Fibroblast of skin of scalp (primary cell): ENCODE measurements at regions not wholly inside any gene's neighbourhood (a gene's known extent, or its start where the extent isn't known, plus 50 kb on each side); places are given as distances from the start of the nearest gene placed in this dataset.

Experiments used
- DNase-seq: peaks from one replicate; pipeline ENCODE4 v3.0.0-alpha.2; 2013

- peak; percentile 30 for DNase-seq
Observed at GRCh38 chr2:19675856-19676460, 225.8 kb downstream of the TTC32 start.

GRCh38 chr2:19675003-19675629, 226.7 kb downstream of the TTC32 start:
- DNase-seq: peak; percentile 27

GRCh38 chr2:19674051-19675002, 227.5 kb downstream of the TTC32 start:
- DNase-seq: peak; percentile 90

GRCh38 chr2:19673213-19673791, 228.5 kb downstream of the TTC32 start:
- peak; percentile 90 for DNase-seq

- no peak for DNase-seq
Observed at GRCh38 chr2:19671916-19672315, 229.9 kb downstream of the TTC32 start.

GRCh38 chr2:19671311-19671710, 230.5 kb downstream of the TTC32 start:
- no peak for DNase-seq

- DNase-seq: no peak
Observed at GRCh38 chr2:19670303-19670702, 231.5 kb downstream of the TTC32 start.

- DNase-seq: no peak
Observed at GRCh38 chr2:19669559-19669958, 232.2 kb downstream of the TTC32 start.

- DNase-seq: no peak
Observed at GRCh38 chr2:19669126-19669525, 232.7 kb downstream of the TTC32 start.

GRCh38 chr2:19667536-19667949, 234.2 kb downstream of the TTC32 start:
- DNase-seq: no peak

- DNase-seq: peak; percentile 60
Observed at GRCh38 chr2:19667085-19667484, 234.7 kb downstream of the TTC32 start.

GRCh38 chr2:19664646-19665045, 237.1 kb downstream of the TTC32 start:
- no peak for DNase-seq

- no peak for DNase-seq
Observed at GRCh38 chr2:19659024-19659792, 242.6 kb downstream of the TTC32 start.

GRCh38 chr2:19656011-19656410, 245.8 kb downstream of the TTC32 start:
- DNase-seq: no peak

- DNase-seq: no peak
Observed at GRCh38 chr2:19654310-19655090, 247.3 kb downstream of the TTC32 start.

GRCh38 chr2:19653509-19653908, 248.3 kb downstream of the TTC32 start:
- no peak for DNase-seq

- DNase-seq: no peak
Observed at GRCh38 chr2:19652811-19653210, 249.0 kb downstream of the TTC32 start.

GRCh38 chr2:19651466-19651865, 250.3 kb downstream of the TTC32 start:
- DNase-seq: no peak

- peak; percentile 95 for DNase-seq
Observed at GRCh38 chr2:19649785-19650380, 251.9 kb downstream of the TTC32 start.

GRCh38 chr2:19649142-19649541, 252.6 kb downstream of the TTC32 start:
- DNase-seq: peak; percentile 70

- peak; percentile 70 for DNase-seq
Observed at GRCh38 chr2:19648583-19648982, 253.2 kb downstream of the TTC32 start.
